Sigmoid colon (tissue), 6 donors: ENCODE measurements at regions not wholly inside any gene's neighbourhood (a gene's known extent, or its start where the extent isn't known, plus 50 kb on each side); places are given as distances from the start of the nearest gene placed in this dataset.
A peak's percentile ranks its signal among the peaks of the same experiment; 100 is the strongest.

ENCODE experiments used
- DNase-seq: peaks from one replicate; pipeline ENCODE4 v3.0.0-alpha.2; 2019
- H3K27ac ChIP-seq, 4 donors: fragments of 200-600 bp; sonication (generic); one replicate each; pipeline ENCODE4 v1.5.1; 2016 to 2019; ENCODE audit warnings: mild to moderate bottlenecking in 1 of 4
- H3K27me3 ChIP-seq, 3 donors: fragments of 200-600 bp; sonication (generic); one replicate each; pipeline ENCODE4 v1.5.1; 2019; ENCODE audit warnings: mild to moderate bottlenecking in 1 of 3
- H3K36me3 ChIP-seq, 4 donors: fragments of 200-600 bp; sonication (generic); one replicate each; pipeline ENCODE4 v1.5.1; 2016 to 2019
- H3K4me1 ChIP-seq, 4 donors: fragments of 200-600 bp; sonication (generic); one replicate each; pipeline ENCODE4 v1.5.1; 2017 to 2019
- H3K4me3 ChIP-seq, 4 donors: fragments of 200-600 bp; sonication (generic); one replicate each; pipeline ENCODE4 v1.5.1; 2017 to 2019; ENCODE audit warnings: mild to moderate bottlenecking in 2 of 4, moderate library complexity in 1 of 4
- H3K9me3 ChIP-seq, 4 donors: fragments of 200-600 bp in 3 of 4; sonication (generic) in 3 of 4; one replicate each; pipeline versions ENCODE4 v1.5.1 to v1.6.1; 2013 to 2019
- CTCF ChIP-seq, 4 experiments: fragments of 450-650 bp in 3 of 4; fragments of 200-600 bp in 1 of 4; IDR thresholded peaks; one replicate each; pipeline ENCODE4 v1.5.1; 2016 to 2019; ENCODE audit warnings: antibody characterized with exemption in 4 of 4, mild to moderate bottlenecking in 3 of 4, moderate library complexity in 2 of 4
- EP300 ChIP-seq, 4 donors: sonication (generic); formaldehyde crosslinking; IDR thresholded peaks; one replicate each; pipeline ENCODE4 v1.6.1; 2017; ENCODE audit warnings: antibody characterized with exemption in 4 of 4
- POLR2A ChIP-seq, 2 donors: fragments of 450-650 bp; IDR thresholded peaks; one replicate each; pipeline ENCODE4 v1.6.1; 2016; ENCODE audit warnings: antibody characterized with exemption in 2 of 2, mild to moderate bottlenecking in 2 of 2, moderate library complexity in 2 of 2
- POLR2AphosphoS5 ChIP-seq, 4 donors: sonication (generic); formaldehyde crosslinking; IDR thresholded peaks; one replicate each; pipeline ENCODE4 v1.6.1; 2017; ENCODE audit warnings: antibody characterized with exemption in 4 of 4
- WGBS, 2 donors: extraction: QIAGEN DNeasy Blood & Tissue Kit; methylation state at CpG; one replicate each; pipeline ENCODE4 v1.1.7; 2013; 5-methylcytosine and 5-hydroxymethylcytosine counted together
- intact Hi-C: fragments of 100-400 bp; cut with DNase I; formaldehyde crosslinking; loops from one replicate; pipeline ENCODE4 v1.15.1; 2023
- donor health status: healthy with polysubstance abuse.
- donor health status: healthy.

- Histone ChIP-seq H3K27ac (peak overlapping the region; percentile 65 to 83 (median 74)), H3K27me3 (no peaks in the 10 kb centered on the region), H3K9me3 (no peaks in the 10 kb centered on the region), H3K4me1 (peaks cover 0 to 45% (median 25%) of the 10 kb centered on the region in 4 donors), H3K36me3 (no peaks in the 10 kb centered on the region), H3K4me3 (peak overlapping the region in 1 of 4 donors; percentile 17)
- TF ChIP-seq POLR2AphosphoS5 (IDR thresholded peaks at IDR 0.05), result no peak
- 92 to 93% methylated on average over 5 of the region's 5 CpGs for WGBS, 2 donors
- DNase-seq, result no peak
- intact Hi-C loops, result loop anchor here (2.0 to 10.0 kb wide), 7 partner anchors 222 to 782 kb away; no protein-coding TSS in a partner anchor
These were observed 182.4 kb upstream of the ETAA1 start for GRCh38 chr2:67214585-67215185.

- Histone ChIP-seq H3K36me3 (no peaks in the 10 kb centered on the region), H3K4me1 (peaks cover 0 to 52% (median 27%) of the 10 kb centered on the region in 4 donors), H3K27ac (peak overlapping the region; percentile 65 to 83 (median 74)), H3K4me3 (peak overlapping the region in 1 of 4 donors; percentile 17), H3K9me3 (no peaks in the 10 kb centered on the region), H3K27me3 (no peaks in the 10 kb centered on the region)
- 49 to 51% methylated on average over 16 of the region's 16 CpGs for WGBS, 2 donors
- intact Hi-C loops, result loop anchor here (2.0 to 10.0 kb wide), 7 partner anchors 223 to 783 kb away; no protein-coding TSS in a partner anchor
- no peak for TF ChIP-seq POLR2AphosphoS5 (IDR thresholded peaks at IDR 0.05)
- peak; percentile 27 to 51 (median 45) for TF ChIP-seq CTCF (IDR thresholded peaks at IDR 0.05)
- TF ChIP-seq EP300 (IDR thresholded peaks at IDR 0.05), result no peak
- no peak for TF ChIP-seq POLR2A (IDR thresholded peaks at IDR 0.05)
- DNase-seq, result peak; percentile 89
These were observed 181.7 kb upstream of the ETAA1 start for GRCh38 chr2:67215214-67216055.

- Histone ChIP-seq H3K27ac (peak overlapping the region; percentile 65 to 83 (median 74)), H3K4me1 (peaks cover 0 to 55% (median 27%) of the 10 kb centered on the region in 4 donors), H3K36me3 (no peaks in the 10 kb centered on the region), H3K9me3 (no peaks in the 10 kb centered on the region), H3K27me3 (no peaks in the 10 kb centered on the region), H3K4me3 (no peak overlapping the region)
- TF ChIP-seq POLR2AphosphoS5 (IDR thresholded peaks at IDR 0.05) (no peak), POLR2A (IDR thresholded peaks at IDR 0.05) (no peak), CTCF (IDR thresholded peaks at IDR 0.05) (no peak), EP300 (IDR thresholded peaks at IDR 0.05) (no peak)
- intact Hi-C loops, result loop anchor here (5.0 to 10.0 kb wide), 5 partner anchors 224 to 524 kb away; no protein-coding TSS in a partner anchor
- 61 to 66% methylated on average over 4 of the region's 4 CpGs for WGBS, 2 donors
- no peak for DNase-seq
These were observed 181.0 kb upstream of the ETAA1 start for GRCh38 chr2:67216103-67216502.

GRCh38 chr2:67216881-67217280 lies 180.3 kb upstream of the ETAA1 start:
- Histone ChIP-seq H3K27me3 (no peaks in the 10 kb centered on the region), H3K27ac (peak overlapping the region; percentile 65 to 83 (median 74)), H3K4me1 (peaks cover 0 to 55% (median 27%) of the 10 kb centered on the region in 4 donors), H3K4me3 (no peak overlapping the region), H3K9me3 (no peaks in the 10 kb centered on the region), H3K36me3 (no peaks in the 10 kb centered on the region)
- WGBS, 2 donors, result 49 to 77% methylated on average over 1 of the region's 1 CpG
- no peak for TF ChIP-seq POLR2A (IDR thresholded peaks at IDR 0.05)
- no peak for TF ChIP-seq CTCF (IDR thresholded peaks at IDR 0.05)
- no peak for TF ChIP-seq POLR2AphosphoS5 (IDR thresholded peaks at IDR 0.05)
- intact Hi-C loops, result loop anchor here (5.0 to 10.0 kb wide), 5 partner anchors 225 to 525 kb away; no protein-coding TSS in a partner anchor
- no peak for DNase-seq

GRCh38 chr2:67217398-67217797 lies 179.7 kb upstream of the ETAA1 start:
- Histone ChIP-seq H3K9me3 (no peaks in the 10 kb centered on the region), H3K27ac (peak overlapping the region in 2 of 4 donors; percentile 77 to 83), H3K4me3 (no peak overlapping the region), H3K36me3 (no peaks in the 10 kb centered on the region), H3K27me3 (no peaks in the 10 kb centered on the region), H3K4me1 (peaks cover 0 to 53% (median 27%) of the 10 kb centered on the region in 4 donors)
- no peak for DNase-seq
- TF ChIP-seq EP300 (IDR thresholded peaks at IDR 0.05), result no peak
- no peak for TF ChIP-seq POLR2AphosphoS5 (IDR thresholded peaks at IDR 0.05)
- TF ChIP-seq POLR2A (IDR thresholded peaks at IDR 0.05), result no peak
- TF ChIP-seq CTCF (IDR thresholded peaks at IDR 0.05), result no peak
- intact Hi-C loops, result loop anchor here (5.0 to 10.0 kb wide), 5 partner anchors 225 to 525 kb away; no protein-coding TSS in a partner anchor
